Hepatocyte (in vitro differentiated cells): ENCODE measurements at regions not wholly inside any gene's neighbourhood (a gene's known extent, or its start where the extent isn't known, plus 50 kb on each side); places are given as distances from the start of the nearest gene placed in this dataset.

Source experiments
- CTCF ChIP-seq: fragments of 200-600 bp; sonication (generic); IDR thresholded peaks from 2 replicates; pipeline ENCODE4 v1.5.1; 2016; ENCODE audit warnings: antibody characterized with exemption, mild to moderate bottlenecking; ENCODE audit not compliant: poor library complexity
- EZH2 ChIP-seq: fragments of 200-600 bp; sonication (generic); IDR thresholded peaks from 2 replicates; pipeline ENCODE4 v1.6.1; 2016; ENCODE audit warnings: antibody characterized with exemption, mild to moderate bottlenecking, borderline replicate concordance
- EZH2phosphoT487 ChIP-seq: fragments of 200-600 bp; sonication (generic); IDR thresholded peaks from one replicate; pipeline ENCODE4 v1.6.1; 2018; ENCODE audit warnings: antibody characterized with exemption, mild to moderate bottlenecking, low read depth, moderate library complexity; ENCODE audit not compliant: unreplicated experiment, severe bottlenecking

- no peak for TF ChIP-seq CTCF
- TF ChIP-seq EZH2 = no peak
- TF ChIP-seq EZH2phosphoT487 = no peak
Observed at GRCh38 chr18:76610012-76610411, 115.0 kb upstream of the ZNF516 start.
